Stomach (tissue), 8 donors: ENCODE measurements at regions not wholly inside any gene's neighbourhood (a gene's known extent, or its start where the extent isn't known, plus 50 kb on each side); places are given as distances from the start of the nearest gene placed in this dataset.

Experiments used
- DNase-seq, 2 donors: peaks; one replicate each; pipeline versions ENCODE4 v3.0.0 to v3.0.0-alpha.2; 2013 to 2019
- H3K27ac ChIP-seq, 5 donors: fragments of 200-600 bp in 4 of 5; sonication (generic) in 4 of 5; one replicate each; pipeline ENCODE4 v1.5.1; 2013 to 2019; ENCODE audit warnings: mild to moderate bottlenecking in 1 of 5, moderate library complexity in 1 of 5
- H3K27me3 ChIP-seq, 3 donors: fragments of 200-600 bp; sonication (generic); one replicate each; pipeline ENCODE4 v1.5.1; 2017 to 2019; ENCODE audit warnings: mixed run types in 1 of 3
- H3K36me3 ChIP-seq, 4 donors: fragments of 200-600 bp; sonication (generic); 1 replicate in 3 of 4; 2 replicates in 1 of 4; pipeline ENCODE4 v1.5.1; 2016 to 2019
- H3K4me1 ChIP-seq, 4 donors: fragments of 200-600 bp; sonication (generic); one replicate each; pipeline ENCODE4 v1.5.1; 2016 to 2019
- H3K4me3 ChIP-seq, 4 donors: fragments of 200-600 bp; sonication (generic) in 3 of 4; one replicate each; pipeline ENCODE4 v1.5.1; 2016 to 2019; ENCODE audit warnings: mild to moderate bottlenecking in 1 of 4
- H3K9me3 ChIP-seq, 4 donors: fragments of 200-600 bp; sonication (generic); one replicate each; pipeline ENCODE4 v1.5.1; 2016 to 2019
- EP300 ChIP-seq: sonication (generic); formaldehyde crosslinking; IDR thresholded peaks from one replicate; pipeline ENCODE4 v1.6.1; 2017; ENCODE audit warnings: antibody characterized with exemption
- POLR2A ChIP-seq, 4 donors: fragments of 450-650 bp; IDR thresholded peaks; one replicate each; pipeline ENCODE4 v1.6.1; 2016; ENCODE audit warnings: antibody characterized with exemption in 4 of 4, control low read depth in 2 of 4, mild to moderate bottlenecking in 1 of 4, moderate library complexity in 1 of 4
- POLR2AphosphoS5 ChIP-seq, 3 donors: sonication (generic); formaldehyde crosslinking; IDR thresholded peaks; one replicate each; pipeline ENCODE4 v1.6.1; 2016; ENCODE audit warnings: antibody characterized with exemption in 3 of 3
- WGBS, 5 donors: extraction: QIAGEN DNeasy Blood & Tissue Kit in 3 of 5; methylation state at CpG; one replicate each; pipeline versions ENCODE4 v1.1.5 to v1.1.7; 2013 to 2018; 5-methylcytosine and 5-hydroxymethylcytosine counted together
- intact Hi-C: fragments of 100-400 bp; cut with DNase I; formaldehyde crosslinking; loops from one replicate; pipeline ENCODE4 v1.15.1; 2023; ENCODE audit warnings: low total_unique reads
- TF ChIP-seq, protein P1 (sequence below), 7 experiments: fragments of 450-650 bp in 4 of 7; fragments of 200-600 bp in 3 of 7; sonication (generic) in 3 of 7; IDR thresholded peaks; one replicate each; pipeline ENCODE4 v1.5.1; 2016 to 2019; ENCODE audit warnings: antibody characterized with exemption in 7 of 7, control low read depth in 2 of 7, mild to moderate bottlenecking in 1 of 7
- donor health status: healthy with polysubstance abuse.
- donor health status: Bipolar disorder and iron deficiency.
- donor health status: healthy.

DNA sequence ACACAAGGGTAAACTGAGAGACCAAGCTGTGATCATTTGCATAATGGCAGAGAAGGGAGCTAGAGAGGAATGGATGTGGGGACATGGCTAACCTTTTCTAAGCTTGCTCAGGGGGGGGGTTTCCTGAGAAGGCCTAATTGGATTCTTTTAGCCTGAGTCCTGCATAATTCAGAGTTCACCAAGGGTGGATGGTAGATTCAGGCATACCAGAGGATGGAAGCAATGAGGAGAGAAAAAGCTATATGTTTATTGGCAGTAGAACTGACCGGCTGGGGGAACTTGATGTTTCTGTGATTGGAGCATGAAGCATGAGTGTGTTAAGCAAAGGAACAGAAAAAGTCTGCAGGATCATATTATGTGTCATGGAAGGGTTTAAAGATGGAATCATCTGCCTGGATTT is 65.9 kb upstream of the KLF12 start:
- Histone ChIP-seq H3K27ac (no peak overlapping the region), H3K27me3 (no peaks in the 10 kb centered on the region), H3K9me3 (no peaks in the 10 kb centered on the region), H3K36me3 (no peaks in the 10 kb centered on the region), H3K4me3 (no peak overlapping the region), H3K4me1 (peaks cover 0 to 5% (median 0%) of the 10 kb centered on the region in 4 donors)
- 93 to 100% (median 96%) methylated on average over 1 of the region's 1 CpG for whole genome bisulfite sequencing, 5 donors
- intact Hi-C loops, result no loop called here
- DNase-seq, result no peak
- TF ChIP-seq POLR2AphosphoS5 (IDR thresholded peaks at IDR 0.05), result no peak
- TF ChIP-seq, protein P1, sequence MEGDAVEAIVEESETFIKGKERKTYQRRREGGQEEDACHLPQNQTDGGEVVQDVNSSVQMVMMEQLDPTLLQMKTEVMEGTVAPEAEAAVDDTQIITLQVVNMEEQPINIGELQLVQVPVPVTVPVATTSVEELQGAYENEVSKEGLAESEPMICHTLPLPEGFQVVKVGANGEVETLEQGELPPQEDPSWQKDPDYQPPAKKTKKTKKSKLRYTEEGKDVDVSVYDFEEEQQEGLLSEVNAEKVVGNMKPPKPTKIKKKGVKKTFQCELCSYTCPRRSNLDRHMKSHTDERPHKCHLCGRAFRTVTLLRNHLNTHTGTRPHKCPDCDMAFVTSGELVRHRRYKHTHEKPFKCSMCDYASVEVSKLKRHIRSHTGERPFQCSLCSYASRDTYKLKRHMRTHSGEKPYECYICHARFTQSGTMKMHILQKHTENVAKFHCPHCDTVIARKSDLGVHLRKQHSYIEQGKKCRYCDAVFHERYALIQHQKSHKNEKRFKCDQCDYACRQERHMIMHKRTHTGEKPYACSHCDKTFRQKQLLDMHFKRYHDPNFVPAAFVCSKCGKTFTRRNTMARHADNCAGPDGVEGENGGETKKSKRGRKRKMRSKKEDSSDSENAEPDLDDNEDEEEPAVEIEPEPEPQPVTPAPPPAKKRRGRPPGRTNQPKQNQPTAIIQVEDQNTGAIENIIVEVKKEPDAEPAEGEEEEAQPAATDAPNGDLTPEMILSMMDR (IDR thresholded peaks at IDR 0.05), result no peak
- no peak for TF ChIP-seq EP300
- no peak for TF ChIP-seq POLR2A (IDR thresholded peaks at IDR 0.05)

DNA sequence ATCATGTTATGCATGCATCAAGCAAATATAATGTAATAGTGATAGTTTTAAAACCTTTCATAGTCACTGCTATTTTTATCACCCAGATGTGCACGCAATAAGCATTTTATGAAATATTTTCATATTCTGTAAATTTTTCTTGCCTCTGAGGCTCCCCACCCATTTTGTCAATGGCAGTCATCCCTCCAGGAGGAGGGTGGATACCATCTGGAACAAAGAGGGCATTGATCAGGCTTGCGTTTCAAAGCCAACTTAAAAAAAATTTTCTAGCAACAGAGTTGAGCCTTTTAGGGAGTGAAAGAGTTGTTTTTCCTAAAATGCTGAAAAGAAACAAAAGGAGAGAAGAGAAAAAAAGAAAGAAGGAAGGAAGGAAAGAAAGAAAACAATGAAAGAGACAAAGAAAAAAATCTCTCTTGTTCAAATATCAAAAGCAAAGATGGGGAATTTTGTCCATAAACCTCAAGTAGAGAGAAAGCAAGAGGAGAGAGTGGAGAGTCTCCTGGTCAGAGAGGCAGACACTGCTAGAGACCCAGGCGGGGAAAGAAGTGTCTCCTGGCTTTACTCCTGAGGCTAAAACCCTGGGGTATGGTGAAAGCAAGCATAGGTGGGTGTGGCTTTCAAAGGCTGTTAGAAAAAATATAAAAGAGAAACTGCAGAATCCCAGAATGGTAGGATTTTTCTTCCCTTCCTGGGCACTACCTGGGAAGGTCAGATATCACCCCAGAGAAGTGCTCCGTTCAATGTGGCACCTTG is 63.6 kb upstream of the KLF12 start:
- DNase-seq, result no peak
- 66 to 82% (median 70%) methylated on average over 4 of the region's 4 CpGs for WGBS, 5 donors

DNA sequence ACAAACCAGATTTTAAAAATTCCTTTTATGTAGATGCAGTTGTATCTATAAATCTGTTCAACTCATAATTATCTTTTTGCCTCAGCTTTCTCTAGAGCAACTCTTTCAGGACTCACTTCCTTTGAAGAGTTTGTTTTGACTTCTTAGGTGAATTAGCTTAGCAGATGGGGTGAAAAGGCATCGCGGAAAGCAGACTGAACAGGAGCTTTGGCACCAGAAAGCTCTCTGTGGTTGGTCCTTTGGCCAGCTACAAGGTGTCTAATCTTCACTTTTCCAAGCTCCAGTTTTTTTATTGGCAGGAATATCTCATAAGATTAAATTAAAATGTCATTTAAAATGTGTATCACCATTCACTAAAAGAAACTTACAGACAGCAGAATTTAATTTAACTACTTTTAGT is 60.6 kb upstream of the KLF12 start:
- H3K36me3 ChIP-seq, result no peaks in the 10 kb centered on the region
- H3K4me1 ChIP-seq, result no peaks in the 10 kb centered on the region
- H3K4me3 ChIP-seq, result no peak overlapping the region
- H3K9me3 ChIP-seq, result no peaks in the 10 kb centered on the region
- no peaks in the 10 kb centered on the region for H3K27me3 ChIP-seq
- no peak for TF ChIP-seq EP300
- TF ChIP-seq POLR2A (IDR thresholded peaks at IDR 0.05), result no peak
- TF ChIP-seq, protein P1 (IDR thresholded peaks at IDR 0.05), result no peak
- no peak for TF ChIP-seq POLR2AphosphoS5 (IDR thresholded peaks at IDR 0.05)
- intact Hi-C loops, result no loop called here
- H3K27ac ChIP-seq, result no peak overlapping the region
- 57 to 95% (median 80%) methylated on average over 2 of the region's 2 CpGs for WGBS, 5 donors
- no peak for DNase-seq

More for the DNA sequence above, 63.6 kb upstream of the KLF12 start:
- H3K36me3 ChIP-seq, result no peaks in the 10 kb centered on the region
- intact Hi-C loops, result no loop called here
- TF ChIP-seq, protein P1 (IDR thresholded peaks at IDR 0.05), result no peak
- TF ChIP-seq POLR2A (IDR thresholded peaks at IDR 0.05) (no peak), POLR2AphosphoS5 (IDR thresholded peaks at IDR 0.05) (no peak), EP300 (no peak)
- no peaks in the 10 kb centered on the region for H3K9me3 ChIP-seq
- no peak overlapping the region for H3K4me3 ChIP-seq
- no peak overlapping the region for H3K27ac ChIP-seq
- peaks cover 0 to 5% (median 0%) of the 10 kb centered on the region in 4 donors for H3K4me1 ChIP-seq
- no peaks in the 10 kb centered on the region for H3K27me3 ChIP-seq

DNA sequence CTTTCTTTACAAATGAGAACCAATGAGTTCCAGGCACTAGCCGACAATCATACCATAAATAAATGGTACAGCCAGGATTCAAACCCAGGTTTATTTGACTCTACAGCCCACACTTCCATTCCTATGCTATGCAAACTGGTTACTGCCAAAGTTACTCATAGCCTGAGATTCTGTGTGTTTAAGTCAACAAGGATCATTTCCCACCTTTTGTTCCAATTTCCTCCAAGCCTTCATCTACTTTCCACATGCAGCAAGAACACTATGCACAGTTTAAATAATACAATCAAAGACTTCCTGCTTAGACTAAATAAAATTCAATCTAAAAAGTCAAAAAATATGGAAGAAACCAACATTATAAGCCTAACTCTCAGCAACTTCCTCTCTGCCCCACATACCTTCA is 59.2 kb upstream of the KLF12 start:
- Histone ChIP-seq H3K4me1 (no peaks in the 10 kb centered on the region), H3K27ac (no peak overlapping the region), H3K4me3 (no peak overlapping the region), H3K27me3 (no peaks in the 10 kb centered on the region), H3K9me3 (no peaks in the 10 kb centered on the region), H3K36me3 (no peaks in the 10 kb centered on the region)
- intact Hi-C loops, result no loop called here
- no peak for DNase-seq
- WGBS, 5 donors, result 61 to 87% (median 76%) methylated on average over 1 of the region's 1 CpG
- TF ChIP-seq, protein P1 (IDR thresholded peaks at IDR 0.05), result no peak
- no peak for TF ChIP-seq EP300
- no peak for TF ChIP-seq POLR2AphosphoS5 (IDR thresholded peaks at IDR 0.05)
- no peak for TF ChIP-seq POLR2A (IDR thresholded peaks at IDR 0.05)
